ENCODE measurements at regions not wholly inside any gene's neighbourhood (a gene's known extent, or its start where the extent isn't known, plus 50 kb on each side); places are given as distances from the start of the nearest gene placed in this dataset.

GRCh38 chr3:6222069-6222468 is 638.8 kb upstream of the GRM7 start:
- TF ChIP-seq CTCF (conservative IDR thresholded peaks at IDR 0.05) (no peak), EZH2 (IDR thresholded peaks at IDR 0.05; ENCODE audit: low read depth) (no peak)
